Activated CD4-positive, alpha-beta T cell treated with anti-CD3 and anti-CD28 coated beads, Interleukin-2, amount 50 U/mL, for 48 hours (primary cell): ENCODE measurements at regions not wholly inside any gene's neighbourhood (a gene's known extent, or its start where the extent isn't known, plus 50 kb on each side); places are given as distances from the start of the nearest gene placed in this dataset.
A peak's percentile ranks its signal among the peaks of the same experiment; 100 is the strongest.
"Not testable (repeated sequence)": the region's sequence is repeated elsewhere in the genome, so short reads cannot be mapped to it uniquely, and the experiment has no call there.

Experiments used
- DNase-seq, 2 experiments: peaks; one replicate each; pipeline ENCODE4 v3.0.0-alpha.2; 2020

GRCh38 chr2:201946746-201947145 lies 86.9 kb upstream of the FZD7 start:
- DNase-seq = not testable (repeated sequence)

- DNase-seq = no peak
These were observed 86.4 kb upstream of the FZD7 start for GRCh38 chr2:201947287-201947686.

- DNase-seq = no peak
These were observed 84.3 kb upstream of the FZD7 start for GRCh38 chr2:201949181-201949926.

- DNase-seq = no peak
These were observed 83.8 kb upstream of the FZD7 start for GRCh38 chr2:201949927-201950246.

GRCh38 chr2:201950606-201951005 lies 83.0 kb upstream of the FZD7 start:
- no peak for DNase-seq

GRCh38 chr2:201952187-201952586 lies 81.5 kb upstream of the FZD7 start:
- no peak for DNase-seq

- DNase-seq = no peak
These were observed 80.3 kb upstream of the FZD7 start for GRCh38 chr2:201953396-201953795.

GRCh38 chr2:201953880-201954279 lies 79.8 kb upstream of the FZD7 start:
- DNase-seq = no peak

GRCh38 chr2:201955231-201955630 lies 78.4 kb upstream of the FZD7 start:
- no peak for DNase-seq

- DNase-seq = no peak
These were observed 77.9 kb upstream of the FZD7 start for GRCh38 chr2:201955702-201956141.

GRCh38 chr2:201956361-201956760 lies 77.3 kb upstream of the FZD7 start:
- no peak for DNase-seq

GRCh38 chr2:201957091-201957490 lies 76.6 kb upstream of the FZD7 start:
- DNase-seq = no peak

GRCh38 chr2:201959198-201959597 lies 74.5 kb upstream of the FZD7 start:
- DNase-seq = no peak

GRCh38 chr2:201959626-201960025 lies 74.0 kb upstream of the FZD7 start:
- DNase-seq = no peak

- no peak for DNase-seq
These were observed 73.3 kb upstream of the FZD7 start for GRCh38 chr2:201960305-201960704.

GRCh38 chr2:201961401-201961800 lies 72.3 kb upstream of the FZD7 start:
- DNase-seq = no peak

GRCh38 chr2:201962774-201963562 lies 70.7 kb upstream of the FZD7 start:
- no peak for DNase-seq

- DNase-seq = no peak
These were observed 69.6 kb upstream of the FZD7 start for GRCh38 chr2:201964011-201964410.

- peak; percentile 25 to 28 for DNase-seq
These were observed 68.9 kb upstream of the FZD7 start for GRCh38 chr2:201964631-201965206.

- no peak for DNase-seq
These were observed 68.1 kb upstream of the FZD7 start for GRCh38 chr2:201965550-201965949.

GRCh38 chr2:201966691-201967438 lies 66.8 kb upstream of the FZD7 start:
- DNase-seq = no peak

GRCh38 chr2:201968050-201968449 lies 65.6 kb upstream of the FZD7 start:
- DNase-seq = no peak

- DNase-seq = no peak
These were observed 65.2 kb upstream of the FZD7 start for GRCh38 chr2:201968476-201968875.
